HT-29 (cell line): ENCODE measurements at regions not wholly inside any gene's neighbourhood (a gene's known extent, or its start where the extent isn't known, plus 50 kb on each side); places are given as distances from the start of the nearest gene placed in this dataset.

ENCODE experiments used
- DNase-seq: peaks from one replicate; pipeline ENCODE4 v3.0.0-alpha.2; 2015; ENCODE audit warnings: low spot score

DNA sequence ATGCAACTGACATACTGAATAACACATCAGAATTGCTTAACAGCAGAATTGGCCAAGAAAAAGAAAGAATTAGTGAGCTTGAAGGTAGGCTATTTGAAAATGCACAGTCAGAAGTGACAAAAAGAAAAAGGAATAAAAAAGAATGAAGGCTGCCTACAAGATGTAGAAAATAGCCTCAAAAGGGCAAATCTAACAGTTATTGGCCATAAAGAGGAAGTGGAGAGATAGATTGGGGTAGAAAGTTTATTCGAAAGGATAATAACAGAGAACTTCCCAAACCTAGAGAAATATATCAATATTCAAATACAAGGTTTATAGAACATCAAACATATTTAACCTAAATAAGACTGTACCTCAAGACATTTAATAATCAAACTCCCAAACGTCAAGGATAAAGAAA is 67.5 kb downstream of the ATP6V1G3 start:
- DNase-seq, result no peak

DNA sequence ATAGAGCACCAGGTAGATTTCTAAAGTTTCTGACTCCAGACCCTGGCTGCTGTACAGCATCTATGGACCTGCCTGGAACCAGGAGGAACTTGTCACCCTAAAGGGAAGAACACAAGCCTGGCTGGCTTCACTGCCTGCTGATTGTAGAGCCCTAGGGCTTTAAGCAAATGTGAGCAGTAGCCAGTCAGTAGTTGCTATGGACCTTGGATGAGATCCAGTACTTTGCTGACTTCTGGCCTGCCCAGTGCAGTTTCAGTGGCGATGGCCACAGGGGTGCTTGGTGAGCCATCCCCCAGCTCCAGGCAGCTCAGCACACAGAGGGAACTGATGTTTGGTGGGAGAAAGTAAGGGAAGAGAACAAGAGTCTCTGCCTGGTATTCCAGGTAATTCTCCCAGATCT is 68.4 kb downstream of the ATP6V1G3 start:
- DNase-seq, result no peak

DNA sequence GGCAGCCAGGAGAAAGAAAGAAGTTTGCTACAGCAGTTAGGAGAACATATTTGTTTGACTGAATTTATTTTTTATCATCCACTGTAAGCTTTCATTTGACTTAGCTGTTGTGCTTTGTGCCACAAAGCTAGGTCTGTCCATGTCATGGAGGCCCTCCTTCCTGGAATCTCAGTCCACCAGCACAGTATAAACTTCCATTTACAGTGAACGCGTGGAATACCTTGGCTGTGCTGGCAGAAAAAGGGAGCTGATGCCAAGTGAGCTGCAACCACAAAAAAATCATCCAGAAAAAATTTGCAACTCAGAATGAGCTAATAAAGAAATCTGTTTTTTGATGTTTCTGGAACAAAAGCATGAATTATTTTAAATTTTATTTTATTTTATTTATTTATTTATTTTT is 72.6 kb downstream of the ATP6V1G3 start:
- no peak for DNase-seq

DNA sequence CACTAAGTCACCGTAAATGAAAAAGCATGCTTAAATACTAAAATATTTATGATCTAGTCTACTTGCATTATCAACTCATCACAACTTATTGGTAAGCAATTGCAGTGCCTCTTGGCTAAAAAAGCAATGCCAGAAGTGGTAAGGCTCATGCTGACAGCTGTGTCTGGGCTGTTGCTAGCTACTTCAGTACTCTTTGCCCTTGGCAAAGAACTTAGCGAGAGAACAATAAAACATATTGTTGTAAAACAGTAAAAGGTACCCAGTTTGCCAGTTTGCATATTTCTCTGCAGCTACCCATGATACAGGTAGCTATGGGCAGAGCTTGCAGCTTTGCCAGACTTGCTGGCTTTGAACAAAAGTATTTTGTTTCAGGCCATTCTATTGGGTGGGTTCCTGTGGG is 73.1 kb downstream of the ATP6V1G3 start:
- no peak for DNase-seq

DNA sequence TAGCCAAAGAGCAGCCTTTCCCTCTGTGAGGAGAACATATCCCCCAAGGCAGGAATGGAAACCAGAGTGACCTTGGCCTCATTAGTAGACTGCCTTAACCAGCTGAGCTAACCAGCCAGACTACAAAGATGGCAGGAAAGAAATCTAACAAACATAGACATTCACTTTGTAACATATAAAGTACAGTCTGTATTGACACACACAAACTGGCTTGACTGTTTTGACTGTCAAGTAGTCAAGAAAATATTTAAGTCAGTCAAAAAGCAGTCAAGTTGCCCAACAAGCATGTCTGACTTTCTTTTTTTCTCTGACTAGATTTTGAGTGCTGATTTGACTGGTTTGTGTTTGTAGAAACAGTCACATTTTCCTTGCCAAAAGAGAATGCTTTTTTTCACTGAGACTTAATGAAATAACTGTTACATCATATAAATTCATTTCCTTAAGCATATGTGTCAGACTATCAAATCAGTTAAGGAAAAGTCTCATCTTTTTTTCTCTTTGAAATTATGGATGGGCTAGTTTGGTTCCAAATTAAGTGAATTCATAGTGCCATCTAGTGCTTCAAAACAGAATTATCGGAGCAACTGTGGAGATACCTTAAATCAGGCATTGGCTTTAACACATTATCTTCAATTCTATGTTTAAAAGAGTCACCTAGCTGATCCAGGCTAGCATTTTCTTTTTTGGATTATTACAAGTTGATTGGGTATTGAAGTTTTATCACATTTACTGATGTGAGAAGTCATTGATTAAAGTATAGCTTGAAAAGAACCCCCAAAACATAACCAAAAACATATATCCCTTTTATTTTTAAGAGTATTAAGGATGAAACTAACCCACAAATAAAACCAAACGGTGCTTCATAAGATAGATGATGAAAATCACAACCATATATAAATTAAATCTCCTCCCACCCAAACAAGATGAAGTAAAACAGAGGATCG is 75.0 kb downstream of the ATP6V1G3 start:
- peak; percentile 75 for DNase-seq

DNA sequence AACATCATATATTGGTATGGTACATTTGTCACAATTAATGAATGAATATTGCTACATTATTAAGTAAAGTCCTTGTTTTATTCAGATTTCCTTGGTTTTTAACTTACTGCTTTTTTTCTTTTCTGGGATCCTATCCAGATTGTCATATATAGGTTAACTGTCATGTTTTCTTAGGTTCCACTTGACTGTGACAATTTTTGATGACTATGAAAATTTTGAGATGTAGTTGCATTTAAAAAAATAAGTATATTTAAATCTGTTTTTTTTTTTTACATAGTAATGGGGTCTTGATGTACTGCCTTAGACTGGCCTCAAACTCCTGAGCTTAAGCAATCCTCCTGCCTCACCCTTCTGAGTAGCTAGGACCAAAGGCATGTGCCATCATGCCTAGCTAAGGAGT is 76.8 kb downstream of the ATP6V1G3 start:
- DNase-seq, result no peak

DNA sequence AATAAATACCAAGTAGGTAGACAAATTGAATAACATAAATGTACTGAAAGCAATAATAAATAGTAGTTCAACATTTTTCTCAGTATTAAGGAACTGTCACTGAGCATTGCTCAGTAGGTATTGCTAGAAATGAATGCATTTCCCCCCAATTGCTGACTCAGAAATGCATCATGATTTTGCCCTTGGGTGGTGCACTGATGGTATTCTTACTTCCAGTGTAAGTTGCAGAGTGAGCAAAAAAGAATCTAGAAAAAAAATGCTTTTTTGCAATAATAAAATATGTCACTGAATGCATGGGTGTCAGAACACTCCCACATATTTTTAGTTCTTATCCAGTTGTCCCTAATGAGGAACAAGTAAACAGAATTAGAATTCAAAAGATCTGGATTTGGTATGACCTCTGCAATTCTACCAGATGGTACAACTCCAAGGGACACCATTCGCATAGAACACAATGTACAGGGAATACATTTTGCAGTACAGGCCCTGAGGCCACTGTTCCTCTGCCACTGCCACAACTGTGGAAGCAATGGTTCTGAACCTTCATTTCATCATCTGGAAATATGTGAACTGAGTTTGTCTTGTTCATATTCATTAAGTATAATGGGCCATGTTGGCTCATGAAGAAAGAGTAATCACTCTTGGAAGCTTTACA is 78.0 kb downstream of the ATP6V1G3 start:
- DNase-seq, result no peak

DNA sequence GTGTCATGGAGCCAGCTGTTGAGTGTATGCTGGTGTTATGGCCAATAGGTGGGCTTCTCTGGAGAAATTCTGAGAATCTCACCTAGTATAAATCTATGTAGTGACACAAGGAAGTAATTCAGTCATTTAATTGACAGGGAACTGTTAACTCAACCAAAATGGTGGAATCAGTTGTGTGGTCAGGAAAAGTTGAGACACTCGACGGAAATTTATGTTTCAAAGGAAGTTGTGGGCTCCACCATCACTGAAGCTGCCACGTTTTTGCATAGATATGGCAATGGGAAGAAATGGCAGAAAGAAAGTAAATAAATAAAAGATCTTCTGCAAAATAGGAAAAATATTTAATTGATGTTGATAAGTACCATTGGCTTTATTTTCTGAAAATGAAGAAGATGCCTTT is 84.5 kb downstream of the ATP6V1G3 start:
- DNase-seq, result no peak

DNA sequence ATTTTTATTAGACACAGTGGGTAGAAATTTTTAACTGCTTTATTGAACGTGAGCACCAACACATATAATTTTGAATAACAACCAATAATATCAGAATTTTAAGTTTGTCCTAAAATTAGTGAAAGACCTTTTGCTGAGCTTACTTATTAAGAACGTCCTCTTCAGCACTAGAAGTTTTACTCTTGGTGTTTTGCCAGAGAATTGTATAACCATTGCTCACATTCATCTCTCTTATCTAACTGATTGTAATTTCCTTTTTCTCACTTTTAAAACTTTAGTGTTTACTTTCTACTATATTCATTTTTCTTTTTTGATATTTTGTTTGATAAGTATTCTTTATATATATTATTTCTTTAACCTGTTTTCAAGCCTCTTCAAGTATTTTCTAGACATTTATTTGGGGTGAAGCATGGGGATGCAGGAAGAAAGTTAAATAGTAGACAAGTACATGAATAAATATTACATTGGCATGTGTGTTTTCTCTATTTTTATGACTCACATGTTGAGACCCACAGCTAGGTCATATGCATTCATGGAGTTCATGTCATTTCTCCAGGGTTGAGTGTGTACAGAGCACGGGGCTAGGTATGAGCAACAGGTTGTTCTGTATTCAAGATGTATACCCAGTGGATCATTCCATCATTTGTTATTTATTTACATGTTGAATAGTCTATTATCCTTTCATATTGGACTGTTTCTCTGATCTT is 90.6 kb downstream of the ATP6V1G3 start:
- DNase-seq, result peak; percentile 58

DNA sequence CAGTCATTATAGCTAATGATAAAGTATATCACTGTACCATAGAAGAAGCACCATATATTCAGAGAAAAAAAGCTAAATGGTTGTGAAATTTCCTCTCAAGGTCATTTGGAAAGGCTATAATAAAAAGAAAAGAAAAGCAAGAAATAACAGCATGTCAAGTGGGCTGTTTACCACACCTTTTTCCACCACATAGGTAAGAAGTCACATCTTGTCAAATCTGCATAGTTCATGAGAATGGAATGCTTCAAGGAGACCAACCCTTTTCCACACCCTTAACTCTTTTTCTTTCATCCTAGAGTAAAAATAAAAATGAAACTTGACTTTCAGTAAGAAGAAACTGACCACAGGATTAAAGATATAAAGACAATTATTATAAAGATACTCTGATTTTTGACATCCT is 91.2 kb downstream of the ATP6V1G3 start:
- DNase-seq, result peak; percentile 43

DNA sequence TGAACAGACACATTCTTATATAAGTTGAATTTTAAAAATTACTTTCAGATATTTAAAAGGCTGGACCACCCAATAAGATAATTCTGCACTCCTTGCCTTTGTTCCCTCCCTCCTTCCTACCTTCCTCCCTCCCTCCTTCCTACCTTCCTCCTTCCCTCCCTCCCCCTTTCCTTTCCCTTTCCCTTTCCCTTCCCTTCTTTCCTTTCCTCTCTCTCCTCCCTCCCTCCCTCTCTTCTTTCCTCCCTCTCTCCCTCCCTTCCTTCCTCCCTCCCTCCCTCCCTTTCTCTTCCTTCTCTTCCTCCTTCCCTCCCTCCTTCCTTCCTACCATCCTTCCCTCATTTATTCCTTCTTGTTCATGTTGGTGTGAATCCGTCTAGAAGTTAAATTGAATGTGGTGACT is 93.0 kb downstream of the ATP6V1G3 start:
- DNase-seq, result no peak

DNA sequence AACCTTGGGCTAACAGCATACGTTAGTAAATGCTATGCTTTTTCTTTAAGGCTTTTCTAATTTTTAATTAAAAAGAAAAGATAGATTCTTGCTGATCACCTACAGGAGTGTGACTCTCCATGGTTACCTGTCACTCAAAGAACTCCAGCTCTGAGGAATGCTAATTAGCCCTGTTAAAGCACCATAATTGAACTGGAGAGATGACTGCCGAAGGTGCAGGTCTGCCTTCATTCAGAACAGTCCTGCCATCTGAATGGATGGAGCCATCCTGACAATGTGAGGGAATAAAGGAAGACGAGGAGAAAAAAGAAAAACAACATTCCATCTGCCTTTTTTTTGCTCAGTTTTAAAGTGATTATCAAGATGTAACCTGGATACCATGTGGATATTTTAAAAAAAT is 94.6 kb downstream of the ATP6V1G3 start:
- no peak for DNase-seq

DNA sequence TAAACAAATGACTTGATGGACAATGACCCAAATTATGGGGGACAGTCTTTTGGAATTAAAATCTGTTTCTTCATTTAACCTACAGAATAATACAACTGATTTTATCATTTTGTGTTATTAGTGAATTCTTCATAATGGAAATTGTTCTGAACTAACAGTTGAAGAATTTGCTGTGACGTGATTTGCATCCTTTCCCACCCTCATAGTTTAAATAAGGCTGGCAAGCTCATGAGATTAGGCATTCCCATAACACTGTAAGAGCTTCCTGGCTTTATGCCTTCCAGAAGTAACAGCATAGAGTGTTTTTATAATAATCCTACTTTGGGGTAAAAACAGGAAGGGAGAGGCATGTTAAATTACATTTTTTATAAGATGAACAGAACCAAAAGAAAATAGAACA is 95.7 kb downstream of the ATP6V1G3 start:
- DNase-seq, result no peak

DNA sequence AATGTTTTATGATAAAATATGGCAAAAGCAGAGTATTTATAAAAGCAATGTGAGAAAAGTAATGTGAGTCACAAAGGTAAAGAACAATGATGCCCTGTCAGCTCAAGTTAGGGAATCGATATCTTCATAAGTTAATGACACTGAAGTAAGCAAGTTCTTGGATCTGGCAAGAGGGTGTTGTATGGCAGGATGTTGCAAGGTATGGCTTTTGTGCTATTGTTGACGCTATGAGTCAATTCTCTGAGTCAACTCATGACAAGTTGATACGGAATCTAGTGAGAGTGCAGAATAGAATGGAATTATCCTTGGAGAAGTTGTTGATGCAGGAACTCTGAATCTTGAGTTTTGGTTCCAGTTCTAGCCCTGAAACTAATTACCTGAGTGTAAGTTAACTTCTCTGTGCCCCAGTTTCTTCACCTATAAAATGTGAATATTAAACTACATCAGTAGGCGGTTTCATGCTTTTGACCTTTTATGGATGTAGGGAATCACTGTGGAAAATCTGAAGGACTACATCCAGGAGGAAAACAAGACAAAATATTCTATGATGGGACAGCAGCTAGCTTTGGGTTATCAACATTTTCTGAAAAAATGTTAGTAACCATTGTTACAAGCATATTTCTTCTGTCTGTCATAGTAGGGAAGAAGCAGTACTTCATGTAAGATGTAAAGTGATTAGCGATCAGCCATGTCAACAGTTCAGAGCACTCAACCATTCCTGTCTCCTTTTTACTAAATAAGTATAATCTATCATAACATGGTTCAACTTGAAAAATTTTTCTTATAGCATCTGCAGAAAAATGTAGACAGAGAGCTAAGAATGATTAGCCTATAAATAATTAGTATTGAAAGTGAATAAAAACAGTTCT is 96.9 kb downstream of the ATP6V1G3 start:
- peak; percentile 83 for DNase-seq

DNA sequence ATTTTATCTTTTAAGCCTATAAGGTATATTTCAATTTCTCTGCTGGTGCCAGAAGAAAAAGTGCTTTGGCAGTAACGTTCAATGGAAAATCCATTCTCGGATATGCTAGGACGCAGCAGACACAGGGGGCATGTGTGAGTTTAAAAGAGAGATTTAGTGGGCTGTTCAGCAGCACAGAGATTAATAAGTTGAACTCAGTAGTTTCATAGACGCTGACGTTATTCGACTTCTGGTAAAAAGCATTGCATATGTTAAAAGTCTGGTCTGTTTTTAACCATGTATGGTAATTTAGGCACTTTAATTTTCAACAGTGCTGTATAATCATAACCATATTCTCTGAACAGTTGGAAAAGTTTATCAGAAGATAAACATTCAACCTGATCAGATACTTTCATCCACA is 99.6 kb downstream of the ATP6V1G3 start:
- no peak for DNase-seq

DNA sequence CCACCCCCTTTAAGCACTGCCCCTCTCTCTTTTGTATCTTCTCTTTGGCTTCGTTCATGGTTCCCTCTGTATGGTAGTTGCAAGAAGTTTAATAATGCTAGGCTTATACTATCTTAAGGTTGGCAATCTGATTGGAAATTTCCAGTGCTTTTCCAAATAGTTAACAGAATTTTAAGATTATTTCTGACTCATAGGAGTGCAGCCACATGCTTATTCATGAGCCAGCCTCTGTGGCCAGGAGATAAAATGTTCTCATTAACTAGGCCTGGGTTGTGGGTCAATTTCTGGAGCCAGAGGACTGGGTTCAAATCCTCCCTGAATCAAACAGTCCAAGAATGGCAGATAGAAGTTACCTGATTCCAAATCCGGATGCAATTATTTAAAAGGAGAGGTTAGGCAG is 103.1 kb downstream of the ATP6V1G3 start:
- no peak for DNase-seq

DNA sequence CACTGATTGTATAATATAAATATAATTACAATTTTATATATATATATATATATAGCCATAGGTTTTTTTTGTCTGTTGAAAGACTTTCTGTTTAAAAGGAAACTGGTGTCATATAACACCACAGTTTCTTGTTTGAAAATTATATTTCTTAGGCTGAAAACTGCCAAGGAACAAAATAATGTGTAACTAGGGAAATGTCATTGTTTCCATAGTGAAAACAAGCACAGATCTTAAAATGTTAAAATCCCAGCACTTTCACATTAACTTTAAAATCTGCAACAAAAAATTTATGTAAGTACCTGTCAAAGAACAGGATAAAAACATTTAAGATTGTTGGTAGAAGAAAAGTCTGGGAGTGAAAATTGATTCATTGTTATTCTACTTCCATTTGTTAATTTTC is 104.2 kb downstream of the ATP6V1G3 start:
- DNase-seq, result no peak

DNA sequence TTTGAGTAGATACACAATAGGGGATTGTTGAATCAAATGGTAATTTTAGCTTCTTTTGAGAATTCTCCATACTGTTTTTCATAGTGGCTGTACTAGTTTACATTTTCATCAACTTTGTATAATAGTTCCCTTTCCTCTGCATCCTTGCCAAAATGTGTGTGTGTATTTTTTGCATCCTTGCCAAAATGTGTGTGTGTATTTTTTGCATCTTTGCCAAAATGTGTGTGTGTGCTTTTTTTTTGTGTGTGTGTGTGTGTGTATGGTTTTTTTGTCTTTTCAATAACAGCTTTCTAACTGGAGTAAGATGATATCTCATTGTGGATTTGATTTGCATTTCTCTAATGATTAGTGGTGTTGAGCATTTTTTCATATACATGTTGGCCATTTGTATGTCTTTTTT is 105.4 kb downstream of the ATP6V1G3 start:
- no peak for DNase-seq

DNA sequence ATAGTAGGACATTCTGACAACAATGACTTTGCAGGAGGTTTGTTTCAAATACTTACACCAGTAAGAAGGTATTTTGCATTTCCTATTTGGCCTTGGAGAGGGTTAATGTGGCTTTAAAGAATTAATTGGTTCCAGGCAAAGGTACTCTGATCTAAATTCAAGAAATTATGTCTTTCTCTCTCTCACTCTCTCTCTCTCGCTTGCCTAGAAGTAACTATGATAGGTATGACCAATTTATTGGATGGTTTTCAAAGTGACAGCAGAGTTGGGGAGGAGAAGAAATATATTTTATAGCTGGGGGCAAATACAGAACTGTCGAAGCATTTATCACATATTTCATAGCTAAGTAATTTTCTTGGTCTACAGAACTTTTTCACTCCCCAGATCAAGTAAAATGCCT is 116.0 kb downstream of the ATP6V1G3 start:
- no peak for DNase-seq

DNA sequence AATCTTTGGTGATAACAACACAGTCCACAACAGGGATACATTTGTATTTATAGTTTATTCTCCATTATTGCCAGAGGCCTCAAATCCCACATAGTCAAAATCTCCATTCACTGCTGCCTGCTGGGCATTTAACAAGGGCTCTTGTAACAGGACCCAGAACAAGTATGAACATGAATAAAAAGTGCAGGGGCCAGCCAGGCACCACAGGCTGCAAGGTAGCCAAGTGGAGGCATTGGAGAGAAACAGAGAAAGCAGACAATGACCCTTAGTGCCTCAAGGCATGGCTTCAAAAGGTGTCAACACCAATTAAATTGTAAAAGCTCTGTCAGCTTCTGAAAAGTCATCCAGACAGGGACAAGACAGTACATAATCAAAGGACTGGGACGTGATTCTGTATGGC is 116.8 kb downstream of the ATP6V1G3 start:
- no peak for DNase-seq

DNA sequence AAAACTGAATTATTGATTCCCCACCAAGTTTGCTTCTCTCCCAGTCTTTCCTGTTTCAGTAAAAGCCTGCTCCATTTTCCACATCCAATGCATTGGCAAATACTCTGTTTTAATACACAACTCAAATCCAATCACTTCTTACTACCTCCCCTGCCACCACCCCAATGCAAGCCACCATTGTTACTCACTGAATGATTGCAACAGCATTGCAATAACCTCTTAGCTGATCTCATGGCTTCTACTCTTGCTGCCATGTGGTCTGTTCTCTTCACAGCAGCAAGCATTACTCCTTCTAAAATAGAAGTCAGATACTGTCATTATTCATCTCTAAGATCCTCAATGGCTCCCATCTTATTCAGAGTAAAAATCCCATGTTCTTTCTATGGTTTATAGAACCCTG is 123.4 kb downstream of the ATP6V1G3 start:
- no peak for DNase-seq

DNA sequence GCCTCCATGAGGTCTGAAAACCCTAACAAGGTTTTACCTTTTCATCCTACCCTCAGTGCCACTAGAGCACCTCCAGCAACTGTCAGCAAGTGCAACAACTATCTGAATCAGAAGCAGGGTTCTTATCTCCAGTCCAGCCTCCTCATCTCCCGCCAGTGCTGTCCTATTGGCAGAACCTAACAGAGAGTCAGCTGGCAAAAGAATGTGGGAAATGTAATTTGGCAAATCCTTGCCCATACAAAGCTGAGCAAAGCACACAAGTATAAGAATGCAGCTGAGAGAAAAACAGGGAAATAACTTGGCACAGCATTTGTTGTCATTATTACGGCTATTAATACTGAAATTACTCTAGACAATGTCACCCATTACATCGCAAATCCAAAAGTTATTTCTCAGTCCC is 124.2 kb downstream of the ATP6V1G3 start:
- no peak for DNase-seq
